PC-3 (cell line): ENCODE measurements at regions not wholly inside any gene's neighbourhood (a gene's known extent, or its start where the extent isn't known, plus 50 kb on each side); places are given as distances from the start of the nearest gene placed in this dataset.

Source experiments
- ATAC-seq: fragments of 200-7000 bp; cut with Tn5 transposase; 2 replicates; pipeline ENCODE4 v1.9.1; 2020; ENCODE audit warnings: mild to moderate bottlenecking, moderate library complexity
- BruUV-seq: library from RNA; stranded (reverse); fragments of 400-500 nt; replicated peaks from 2 replicates; lab custom pipeline; 2021; lab: Mats Ljungman, UMichigan
- CTCF ChIA-PET: fragments of 300-600 bp; sonication (Branson Sonifier 250); formaldehyde crosslinking; loops from one replicate; lab custom pipeline; 2022; ENCODE audit warnings: antibody characterized with exemption; lab: Charles Lee
- POLR2A ChIA-PET: fragments of 300-600 bp; sonication (Branson Sonifier 250); formaldehyde crosslinking; loops from one replicate; lab custom pipeline; 2022; ENCODE audit warnings: antibody characterized with exemption; ENCODE audit not compliant: unreplicated experiment; lab: Charles Lee
- DNase-seq: peaks from one replicate; pipeline ENCODE4 v3.0.0-alpha.2; 2015
- H2AFZ ChIP-seq: fragments of 300-600 bp; sonication (generic); 2 replicates; pipeline ENCODE4 v1.6.0; 2016; ENCODE audit warnings: antibody characterized with exemption, low read length
- H3F3A ChIP-seq: fragments of 300-600 bp; sonication (generic); one replicate; pipeline ENCODE4 v1.6.0; 2017; ENCODE audit warnings: antibody characterized with exemption, low read length, control low read depth, mild to moderate bottlenecking; ENCODE audit not compliant: unreplicated experiment
- H3K27ac ChIP-seq: fragments of 300-600 bp; sonication (generic); 2 replicates; pipeline ENCODE4 v1.5.1; 2016; ENCODE audit warnings: mild to moderate bottlenecking, low read length
- H3K27me3 ChIP-seq: fragments of 300-600 bp; sonication (generic); 2 replicates; pipeline ENCODE4 v1.6.1; 2016; ENCODE audit warnings: low read length, mixed read lengths
- H3K36me3 ChIP-seq: fragments of 300-600 bp; sonication (generic); 2 replicates; pipeline ENCODE4 v1.6.1; 2016; ENCODE audit warnings: low read depth, mixed run types, low read length, mixed read lengths
- H3K4me1 ChIP-seq: fragments of 300-600 bp; sonication (generic); 2 replicates; pipeline ENCODE4 v1.5.1; 2016; ENCODE audit warnings: low read length; ENCODE audit not compliant: insufficient read depth
- H3K4me2 ChIP-seq: fragments of 300-600 bp; sonication (generic); 2 replicates; pipeline ENCODE4 v1.6.0; 2016; ENCODE audit warnings: low read length
- H3K4me3 ChIP-seq: fragments of 300-600 bp; sonication (generic); 2 replicates; pipeline ENCODE4 v1.5.1; 2016; ENCODE audit warnings: mild to moderate bottlenecking, low read length, mixed read lengths
- H3K79me2 ChIP-seq: fragments of 300-600 bp; sonication (generic); 2 replicates; pipeline ENCODE4 v1.6.1; 2017; ENCODE audit warnings: low read length, mixed read lengths
- H3K9ac ChIP-seq: fragments of 300-600 bp; sonication (generic); 2 replicates; pipeline ENCODE4 v1.6.0; 2016; ENCODE audit warnings: mild to moderate bottlenecking, low read length
- H3K9me2 ChIP-seq: fragments of 300-600 bp; sonication (generic); replicated peaks from 2 replicates; pipeline ENCODE4 v1.6.1; 2016; ENCODE audit warnings: mixed run types, low read length, mixed read lengths
- H3K9me3 ChIP-seq: fragments of 300-600 bp; sonication (generic); 2 replicates; pipeline ENCODE4 v1.6.1; 2016; ENCODE audit warnings: low read length, mixed read lengths
- H4K20me1 ChIP-seq: fragments of 300-600 bp; sonication (generic); 2 replicates; pipeline ENCODE4 v1.6.1; 2016; ENCODE audit warnings: low read length, mixed read lengths
- EZH2 ChIP-seq: fragments of 300-600 bp; sonication (generic); IDR thresholded peaks from one replicate; pipeline ENCODE4 v1.6.1; 2017; ENCODE audit warnings: antibody characterized with exemption, mild to moderate bottlenecking, low read length; ENCODE audit not compliant: unreplicated experiment
- EZH2phosphoT487 ChIP-seq: fragments of 300-600 bp; sonication (generic); IDR thresholded peaks from 2 replicates; pipeline ENCODE4 v1.6.1; 2018; ENCODE audit warnings: mild to moderate bottlenecking, antibody characterized with exemption, low read length, borderline replicate concordance
- intact Hi-C: fragments of 100-400 bp; cut with micrococcal nuclease; formaldehyde crosslinking; loops from 2 replicates; pipeline ENCODE4 v1.9.0; 2023
- TF ChIP-seq, protein P1 (sequence below): fragments of 300-600 bp; sonication (generic); conservative IDR thresholded peaks from 2 replicates; pipeline ENCODE4 v1.5.1; 2017; ENCODE audit warnings: antibody characterized with exemption, low read depth, mild to moderate bottlenecking, low read length

GRCh38 chr13:63291701-63292100, 1876.1 kb upstream of the PCDH20 start:
- no peaks in the 10 kb centered on the region for H3F3A ChIP-seq
- ChIA-PET CTCF (no interaction called here), POLR2A (no interaction called here)
- no TSS peak for BruUV-seq
- H3K9ac ChIP-seq: no peak overlapping the region
- H2AFZ ChIP-seq: no peak overlapping the region
- H3K4me2 ChIP-seq: no peak overlapping the region
- no peak overlapping the region for H3K27ac ChIP-seq
- H3K4me3 ChIP-seq: no peak overlapping the region
- H3K79me2 ChIP-seq: no peaks in the 10 kb centered on the region
- no peaks in the 10 kb centered on the region for H3K27me3 ChIP-seq
- H4K20me1 ChIP-seq: no peaks in the 10 kb centered on the region
- ATAC-seq: no peak
- intact Hi-C loops: no loop called here
- no peak for DNase-seq
- H3K4me1 ChIP-seq: no peaks in the 10 kb centered on the region
- H3K36me3 ChIP-seq: no peaks in the 10 kb centered on the region
- no peak for TF ChIP-seq EZH2phosphoT487
- no peak for TF ChIP-seq EZH2
- TF ChIP-seq, protein P1, sequence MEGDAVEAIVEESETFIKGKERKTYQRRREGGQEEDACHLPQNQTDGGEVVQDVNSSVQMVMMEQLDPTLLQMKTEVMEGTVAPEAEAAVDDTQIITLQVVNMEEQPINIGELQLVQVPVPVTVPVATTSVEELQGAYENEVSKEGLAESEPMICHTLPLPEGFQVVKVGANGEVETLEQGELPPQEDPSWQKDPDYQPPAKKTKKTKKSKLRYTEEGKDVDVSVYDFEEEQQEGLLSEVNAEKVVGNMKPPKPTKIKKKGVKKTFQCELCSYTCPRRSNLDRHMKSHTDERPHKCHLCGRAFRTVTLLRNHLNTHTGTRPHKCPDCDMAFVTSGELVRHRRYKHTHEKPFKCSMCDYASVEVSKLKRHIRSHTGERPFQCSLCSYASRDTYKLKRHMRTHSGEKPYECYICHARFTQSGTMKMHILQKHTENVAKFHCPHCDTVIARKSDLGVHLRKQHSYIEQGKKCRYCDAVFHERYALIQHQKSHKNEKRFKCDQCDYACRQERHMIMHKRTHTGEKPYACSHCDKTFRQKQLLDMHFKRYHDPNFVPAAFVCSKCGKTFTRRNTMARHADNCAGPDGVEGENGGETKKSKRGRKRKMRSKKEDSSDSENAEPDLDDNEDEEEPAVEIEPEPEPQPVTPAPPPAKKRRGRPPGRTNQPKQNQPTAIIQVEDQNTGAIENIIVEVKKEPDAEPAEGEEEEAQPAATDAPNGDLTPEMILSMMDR: no peak
- no peaks in the 10 kb centered on the region for H3K9me2 ChIP-seq
- no peaks in the 10 kb centered on the region for H3K9me3 ChIP-seq

DNA sequence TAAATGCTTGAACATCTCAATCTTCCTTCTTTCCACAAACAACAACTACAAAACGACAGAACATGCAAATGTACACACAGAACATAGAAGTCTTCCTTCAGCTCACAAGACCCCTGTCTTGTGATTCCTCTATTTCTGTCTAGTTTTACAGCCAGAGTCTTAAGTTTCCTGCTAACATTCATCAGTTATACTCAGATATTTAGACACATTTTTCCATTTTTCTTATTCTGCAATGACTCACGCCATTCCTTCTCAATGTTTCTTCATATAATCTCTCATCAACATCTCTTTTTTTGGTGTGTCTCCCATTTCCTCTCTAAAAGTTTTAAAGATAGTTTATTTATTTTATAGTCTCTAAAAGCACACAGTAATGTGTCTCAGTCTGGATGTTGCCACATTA, 1872.9 kb upstream of the PCDH20 start:
- no peak overlapping the region for H3K4me3 ChIP-seq
- ATAC-seq (no peak), DNase-seq (no peak)
- ChIA-PET POLR2A (no interaction called here), CTCF (no interaction called here)
- no peaks in the 10 kb centered on the region for H4K20me1 ChIP-seq
- no peaks in the 10 kb centered on the region for H3K9me3 ChIP-seq
- H2AFZ ChIP-seq: no peak overlapping the region
- H3K4me1 ChIP-seq: no peaks in the 10 kb centered on the region
- no peaks in the 10 kb centered on the region for H3K9me2 ChIP-seq
- no peak overlapping the region for H3K9ac ChIP-seq
- no peaks in the 10 kb centered on the region for H3K27me3 ChIP-seq
- intact Hi-C loops: no loop called here
- H3K36me3 ChIP-seq: no peaks in the 10 kb centered on the region
- no peaks in the 10 kb centered on the region for H3F3A ChIP-seq
- no peaks in the 10 kb centered on the region for H3K79me2 ChIP-seq
- H3K4me2 ChIP-seq: no peak overlapping the region
- no TSS peak for BruUV-seq
- H3K27ac ChIP-seq: no peak overlapping the region
- no peak for TF ChIP-seq EZH2phosphoT487
- TF ChIP-seq, protein P1: no peak
- TF ChIP-seq EZH2: no peak

- Histone ChIP-seq H3K79me2 (no peaks in the 10 kb centered on the region), H2AFZ (no peak overlapping the region), H3K4me3 (no peak overlapping the region), H3K27ac (no peak overlapping the region), H3K9me3 (no peaks in the 10 kb centered on the region), H3F3A (no peaks in the 10 kb centered on the region), H4K20me1 (no peaks in the 10 kb centered on the region), H3K9ac (no peak overlapping the region), H3K27me3 (no peaks in the 10 kb centered on the region), H3K9me2 (no peaks in the 10 kb centered on the region), H3K36me3 (no peaks in the 10 kb centered on the region), H3K4me2 (no peak overlapping the region), H3K4me1 (no peaks in the 10 kb centered on the region)
- BruUV-seq: no TSS peak
- ChIA-PET POLR2A (no interaction called here), CTCF (no interaction called here)
- ATAC-seq (no peak), DNase-seq (no peak)
- TF ChIP-seq EZH2: no peak
- no peak for TF ChIP-seq EZH2phosphoT487
- TF ChIP-seq, protein P1: no peak
- intact Hi-C loops: no loop called here
Measured at GRCh38 chr13:63287926-63288325, 1872.3 kb upstream of the PCDH20 start.
